GM19463 (cell line): ENCODE measurements at regions not wholly inside any gene's neighbourhood (a gene's known extent, or its start where the extent isn't known, plus 50 kb on each side); places are given as distances from the start of the nearest gene placed in this dataset.

ENCODE experiments used
- ATAC-seq: cut with Tn5 transposase; IDR thresholded peaks from one replicate; pipeline ENCODE4 v1.9.1; 2021; ENCODE audit warnings: mild to moderate bottlenecking, moderate library complexity; ENCODE audit not compliant: unreplicated experiment

- ATAC-seq, result no peak
Measured at GRCh38 chr10:7028809-7029166, 382.0 kb downstream of the SFMBT2 start.

GRCh38 chr10:7027913-7028808, 382.7 kb downstream of the SFMBT2 start:
- ATAC-seq, result no peak

GRCh38 chr10:7027237-7027912, 383.5 kb downstream of the SFMBT2 start:
- ATAC-seq, result no peak

DNA sequence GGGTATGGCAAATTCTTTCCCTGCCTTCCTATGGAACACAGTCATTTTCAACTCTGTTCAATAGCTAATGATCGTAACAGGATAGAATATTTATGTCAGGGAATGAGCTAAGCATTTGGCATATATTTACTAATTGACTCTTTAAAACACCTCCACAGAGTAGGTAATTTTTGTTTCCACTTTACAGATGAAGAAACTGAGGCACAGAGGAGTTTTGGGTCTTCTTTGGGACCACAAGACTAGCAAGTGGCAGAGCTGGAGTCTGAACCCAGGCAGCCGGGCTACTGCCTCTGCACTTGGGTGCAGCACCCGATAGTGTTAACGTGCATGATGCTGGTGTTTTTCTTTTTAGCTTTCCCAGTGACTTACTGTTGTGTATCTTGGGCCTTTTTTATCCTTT, 384.0 kb downstream of the SFMBT2 start:
- ATAC-seq, result no peak

DNA sequence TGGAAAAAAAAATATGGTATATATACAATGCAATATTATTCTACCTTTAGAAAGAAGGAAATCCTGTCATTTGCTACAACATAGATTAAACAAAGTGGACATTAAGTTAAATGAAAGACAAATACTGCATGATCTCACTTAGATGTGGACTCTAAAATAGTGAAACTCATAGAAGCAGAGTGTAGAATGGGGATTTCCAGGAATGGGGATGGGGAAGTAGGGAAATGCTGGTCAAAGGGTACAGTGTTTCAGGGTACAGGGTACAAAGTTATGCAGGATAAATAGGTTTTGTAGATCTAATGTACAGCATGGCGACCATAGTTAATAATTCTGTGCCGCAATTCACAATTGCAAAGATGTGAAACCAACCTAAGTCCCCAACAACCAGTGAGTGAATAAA, 385.5 kb downstream of the SFMBT2 start:
- ATAC-seq, result no peak

GRCh38 chr10:7015457-7015856, 395.4 kb downstream of the SFMBT2 start:
- no peak for ATAC-seq

GRCh38 chr10:7014721-7015120, 396.1 kb downstream of the SFMBT2 start:
- ATAC-seq, result no peak

DNA sequence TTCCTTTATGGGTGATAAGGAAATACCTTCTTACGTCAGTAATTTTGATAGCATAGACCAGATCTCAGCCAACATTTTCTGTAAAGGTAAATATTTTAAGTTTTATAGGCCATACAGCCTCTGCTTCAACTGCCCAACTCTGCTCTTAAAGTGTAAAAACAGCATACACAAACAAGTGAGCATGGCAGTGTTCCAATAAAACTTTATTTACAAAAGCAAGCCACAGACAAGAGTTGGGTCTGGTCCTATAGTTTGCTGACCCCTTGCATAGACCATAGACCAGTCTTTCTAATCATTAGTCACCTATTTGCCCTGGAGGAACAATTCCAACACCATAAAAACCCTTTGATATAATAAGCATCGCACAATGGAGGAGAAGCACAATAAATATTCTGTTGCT, 398.8 kb downstream of the SFMBT2 start:
- no peak for ATAC-seq

GRCh38 chr10:7008645-7009044, 402.2 kb downstream of the SFMBT2 start:
- ATAC-seq, result no peak

GRCh38 chr10:7007600-7008190, 403.1 kb downstream of the SFMBT2 start:
- ATAC-seq, result no peak

DNA sequence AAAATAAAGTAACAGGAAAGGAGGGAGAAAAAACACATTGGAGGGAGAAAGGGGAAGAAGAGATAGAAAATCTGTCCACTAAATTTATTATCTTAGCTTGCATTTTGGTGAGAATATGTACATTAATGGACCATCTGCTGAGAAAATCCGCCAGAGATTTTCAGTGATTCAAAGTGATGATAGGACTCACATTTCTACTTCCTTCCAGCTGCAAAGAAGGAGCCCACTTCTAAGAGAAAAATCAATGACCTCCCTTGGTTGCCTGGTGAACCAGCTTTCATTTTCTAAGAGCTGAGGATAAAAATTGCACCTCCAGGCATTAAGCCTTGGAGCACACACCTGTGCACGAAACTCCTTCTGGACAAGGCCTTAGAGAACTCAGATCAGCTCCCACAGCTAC, 404.3 kb downstream of the SFMBT2 start:
- no peak for ATAC-seq

GRCh38 chr10:7003831-7004395, 406.9 kb downstream of the SFMBT2 start:
- no peak for ATAC-seq

- no peak for ATAC-seq
Measured at GRCh38 chr10:7000061-7000460, 410.8 kb downstream of the SFMBT2 start.

DNA sequence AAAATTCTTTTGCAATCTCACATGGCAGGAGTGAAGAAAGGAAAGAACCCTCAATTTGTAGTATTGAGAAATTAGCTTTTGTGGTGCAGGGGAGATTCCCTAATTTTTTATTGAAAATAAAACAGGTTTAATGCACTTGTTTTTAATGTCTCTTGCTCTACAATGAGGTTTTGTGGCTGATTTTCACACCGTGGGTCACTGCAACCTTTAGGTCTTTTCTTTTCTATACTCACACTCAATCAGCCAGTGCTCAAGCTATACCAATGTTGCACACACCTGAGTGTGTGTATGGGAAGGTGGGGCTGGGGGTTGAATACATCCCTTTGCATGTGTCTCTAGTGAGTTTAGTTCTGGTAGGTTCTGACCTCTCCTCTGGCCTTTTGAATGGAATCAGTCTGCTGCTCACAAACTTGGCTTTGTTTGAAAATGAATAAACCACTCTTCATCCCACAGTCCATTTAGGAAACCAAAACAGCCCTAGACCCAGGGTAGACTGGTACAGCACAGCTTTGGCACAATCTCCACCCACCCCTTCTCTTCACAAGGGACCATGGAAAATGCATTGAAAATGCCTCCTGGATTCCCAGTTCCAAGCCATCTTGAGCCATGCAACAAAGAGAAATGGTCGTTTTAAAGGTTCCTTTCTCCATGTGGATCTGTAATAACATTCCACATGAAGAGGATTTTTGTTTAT, 411.5 kb downstream of the SFMBT2 start:
- no peak for ATAC-seq

DNA sequence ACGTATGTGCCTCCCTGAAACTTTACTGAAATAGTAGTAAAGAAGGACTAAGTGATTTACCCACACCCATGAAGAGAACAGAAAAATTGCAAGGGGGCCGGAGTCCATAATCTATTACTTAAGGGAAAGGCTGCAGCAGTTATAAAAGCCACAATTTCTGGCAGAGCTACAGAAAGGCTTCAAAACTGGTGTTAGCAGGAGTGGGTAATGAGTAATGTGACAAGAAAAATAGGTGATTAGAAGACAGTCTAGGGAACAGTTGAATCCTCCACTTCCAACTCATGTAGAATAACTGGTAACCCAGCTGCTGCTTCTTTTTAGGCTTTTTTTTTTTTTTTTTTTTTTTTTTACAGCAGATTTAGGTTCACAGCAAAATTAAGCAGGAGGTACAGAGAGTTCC, 413.3 kb downstream of the SFMBT2 start:
- ATAC-seq, result no peak

DNA sequence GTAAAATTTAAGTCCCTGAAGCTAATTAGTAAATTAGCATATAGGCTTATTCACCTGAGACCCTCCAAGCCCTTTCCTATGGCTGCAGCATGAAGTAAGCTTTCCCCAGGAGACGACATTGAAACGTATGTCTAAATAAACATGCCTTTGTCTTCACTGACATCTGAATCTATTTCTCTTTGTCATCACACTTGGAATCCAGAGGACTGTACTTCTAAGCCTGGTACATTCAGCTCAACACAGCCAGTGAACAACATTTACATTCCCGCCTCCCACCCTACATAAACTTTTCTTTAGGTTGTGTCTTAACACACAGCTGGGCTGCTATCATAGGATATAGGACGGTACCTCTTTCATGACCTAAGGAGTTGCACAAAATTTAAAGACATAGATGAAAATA, 414.4 kb downstream of the SFMBT2 start:
- no peak for ATAC-seq

- ATAC-seq, result no peak
Measured at GRCh38 chr10:6995831-6996230, 415.0 kb downstream of the SFMBT2 start.

DNA sequence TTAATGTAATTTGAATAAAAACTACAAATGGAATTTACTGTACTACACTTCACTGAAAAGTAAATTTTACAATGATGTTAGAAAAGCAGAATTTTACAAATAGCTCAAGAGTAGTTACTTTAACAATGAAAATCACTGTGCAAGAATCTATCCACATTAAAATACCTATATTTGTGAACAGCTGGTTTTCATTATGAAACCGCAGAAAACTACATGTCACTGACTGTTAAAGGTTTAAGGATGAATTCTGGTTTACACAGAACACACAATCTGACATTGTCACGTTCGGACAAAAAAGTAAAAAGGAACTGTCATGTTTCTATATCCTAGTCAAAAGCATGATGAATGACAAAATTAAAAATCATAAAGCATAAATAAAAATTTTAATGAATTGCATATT, 415.3 kb upstream of the PRKCQ start:
- no peak for ATAC-seq

DNA sequence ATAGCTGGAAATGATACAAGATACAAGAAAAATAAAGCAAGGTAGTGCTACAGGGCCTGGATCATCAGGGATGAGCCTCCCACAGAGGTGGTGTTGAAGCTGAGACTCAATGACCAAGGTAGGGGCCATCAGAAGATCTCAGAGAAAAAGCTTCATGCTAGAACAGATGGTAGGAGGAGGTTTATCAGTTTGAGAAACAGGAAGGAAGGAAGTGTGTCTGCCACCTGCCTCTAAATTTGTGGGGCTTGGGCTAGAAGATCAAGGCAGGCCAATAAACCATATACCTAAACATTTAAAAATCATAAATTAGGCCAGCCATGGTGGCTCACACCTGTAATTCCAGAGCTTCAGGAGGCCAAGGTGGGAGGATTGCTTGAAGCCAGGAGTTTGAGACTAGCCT, 410.8 kb upstream of the PRKCQ start:
- ATAC-seq, result no peak

- no peak for ATAC-seq
Measured at GRCh38 chr10:6988654-6989053, 408.6 kb upstream of the PRKCQ start.

DNA sequence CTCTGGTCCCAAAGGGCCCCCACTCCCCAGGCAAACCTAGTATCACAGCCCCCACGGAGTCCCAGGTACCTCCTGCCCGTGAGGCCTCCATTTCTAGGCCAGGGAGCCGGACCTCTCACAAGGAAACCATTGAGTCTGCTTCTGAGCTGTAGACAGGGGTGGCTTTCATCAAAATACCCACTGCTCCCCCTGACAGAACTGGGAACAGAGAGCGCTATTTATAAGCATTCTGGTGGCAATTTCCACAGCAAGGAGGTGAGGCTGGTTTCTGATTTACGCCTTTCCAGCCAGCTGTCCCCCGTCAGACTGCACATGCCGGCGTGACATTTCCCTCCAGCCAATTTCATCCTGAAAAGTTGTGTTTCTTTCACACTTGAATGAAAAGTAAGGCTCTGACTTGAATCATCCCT, 407.5 kb upstream of the PRKCQ start:
- no peak for ATAC-seq
